Breast epithelium (tissue), 4 donors: ENCODE measurements at regions not wholly inside any gene's neighbourhood (a gene's known extent, or its start where the extent isn't known, plus 50 kb on each side); places are given as distances from the start of the nearest gene placed in this dataset.

Experiments used
- DNase-seq, 2 donors: peaks; one replicate each; pipeline ENCODE4 v3.0.0-alpha.2; 2019; ENCODE audit warnings: low spot score in 2 of 2
- H3K27ac ChIP-seq, 2 donors: fragments of 200-600 bp; sonication (generic) in 1 of 2; one replicate each; pipeline ENCODE4 v1.5.1; 2016 to 2019; ENCODE audit warnings: mild to moderate bottlenecking in 1 of 2
- H3K27me3 ChIP-seq, 2 donors: fragments of 200-600 bp; sonication (generic) in 1 of 2; one replicate each; pipeline versions ENCODE4 v1.5.1 to v1.6.0; 2017 to 2019; ENCODE audit warnings: control low read depth in 1 of 2, mild to moderate bottlenecking in 1 of 2
- H3K36me3 ChIP-seq: fragments of 200-600 bp; one replicate; pipeline ENCODE4 v1.5.1; 2019
- H3K4me1 ChIP-seq, 2 donors: fragments of 200-600 bp; sonication (generic); one replicate each; pipeline ENCODE4 v1.5.1; 2016 to 2019; ENCODE audit warnings: control low read depth in 1 of 2
- H3K4me3 ChIP-seq, 3 donors: fragments of 200-600 bp; sonication (generic); 1 replicate in 2 of 3; 2 replicates in 1 of 3; pipeline ENCODE4 v1.5.1; 2016 to 2019; ENCODE audit warnings: mild to moderate bottlenecking in 3 of 3, moderate library complexity in 2 of 3
- H3K9me3 ChIP-seq, 2 donors: fragments of 200-600 bp; sonication (generic) in 1 of 2; one replicate each; pipeline ENCODE4 v1.5.1; 2016 to 2019; ENCODE audit warnings: control low read depth in 1 of 2
- POLR2A ChIP-seq: fragments of 450-650 bp; IDR thresholded peaks from one replicate; pipeline ENCODE4 v1.6.1; 2016; ENCODE audit warnings: antibody characterized with exemption, mild to moderate bottlenecking, moderate library complexity
- POLR2AphosphoS5 ChIP-seq, 3 donors: sonication (generic); formaldehyde crosslinking; IDR thresholded peaks; one replicate each; pipeline ENCODE4 v1.6.1; 2017; ENCODE audit warnings: antibody characterized with exemption in 3 of 3
- intact Hi-C: fragments of 100-400 bp; cut with DNase I; formaldehyde crosslinking; loops from one replicate; pipeline ENCODE4 v1.15.1; 2023; ENCODE audit warnings: low total_unique reads
- TF ChIP-seq, protein P1 (sequence below), 3 donors: fragments of 450-650 bp; IDR thresholded peaks; one replicate each; pipeline ENCODE4 v1.5.1; 2016 to 2017; ENCODE audit warnings: antibody characterized with exemption in 3 of 3, mild to moderate bottlenecking in 3 of 3, moderate library complexity in 3 of 3

DNA sequence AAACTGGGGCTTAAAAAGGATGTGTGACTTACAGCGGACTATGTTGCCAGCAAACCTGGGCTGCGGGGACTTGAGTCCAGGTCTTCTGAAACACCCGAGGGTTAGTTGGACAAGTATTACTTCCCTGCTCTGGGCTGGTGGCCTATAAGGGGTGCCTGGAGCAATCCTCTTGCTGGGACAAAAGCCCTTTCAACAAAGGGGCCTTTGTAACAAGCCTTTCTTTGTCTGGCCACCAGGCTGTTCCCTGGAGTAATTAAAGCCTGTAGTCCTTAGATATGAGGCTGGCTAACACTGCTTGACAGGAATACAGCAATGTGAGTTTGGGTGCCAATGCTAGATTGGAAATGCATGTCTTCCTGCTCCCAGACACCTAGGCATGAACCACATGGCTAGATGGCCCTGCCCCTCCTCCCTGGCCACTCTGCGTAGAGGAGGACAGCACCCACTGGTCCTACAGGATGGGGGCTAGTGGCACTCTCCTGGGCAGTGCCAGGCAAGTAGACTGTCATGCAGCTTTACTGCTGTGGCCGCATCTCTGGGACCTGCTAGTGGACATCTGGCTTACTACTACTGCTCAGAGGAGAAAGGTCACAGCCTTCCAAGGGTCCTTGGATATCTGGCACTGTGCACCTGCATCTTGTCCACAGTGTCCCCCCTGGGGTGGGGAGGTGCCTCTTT lies 343.1 kb downstream of the ZSWIM6 start:
- Histone ChIP-seq H3K27me3 (no peaks in the 10 kb centered on the region), H3K9me3 (no peaks in the 10 kb centered on the region), H3K4me1 (no peaks in the 10 kb centered on the region), H3K4me3 (no peak overlapping the region), H3K36me3 (no peaks in the 10 kb centered on the region), H3K27ac (no peak overlapping the region)
- no peak for TF ChIP-seq POLR2A
- no peak for TF ChIP-seq POLR2AphosphoS5 (IDR thresholded peaks at IDR 0.05)
- TF ChIP-seq, protein P1, sequence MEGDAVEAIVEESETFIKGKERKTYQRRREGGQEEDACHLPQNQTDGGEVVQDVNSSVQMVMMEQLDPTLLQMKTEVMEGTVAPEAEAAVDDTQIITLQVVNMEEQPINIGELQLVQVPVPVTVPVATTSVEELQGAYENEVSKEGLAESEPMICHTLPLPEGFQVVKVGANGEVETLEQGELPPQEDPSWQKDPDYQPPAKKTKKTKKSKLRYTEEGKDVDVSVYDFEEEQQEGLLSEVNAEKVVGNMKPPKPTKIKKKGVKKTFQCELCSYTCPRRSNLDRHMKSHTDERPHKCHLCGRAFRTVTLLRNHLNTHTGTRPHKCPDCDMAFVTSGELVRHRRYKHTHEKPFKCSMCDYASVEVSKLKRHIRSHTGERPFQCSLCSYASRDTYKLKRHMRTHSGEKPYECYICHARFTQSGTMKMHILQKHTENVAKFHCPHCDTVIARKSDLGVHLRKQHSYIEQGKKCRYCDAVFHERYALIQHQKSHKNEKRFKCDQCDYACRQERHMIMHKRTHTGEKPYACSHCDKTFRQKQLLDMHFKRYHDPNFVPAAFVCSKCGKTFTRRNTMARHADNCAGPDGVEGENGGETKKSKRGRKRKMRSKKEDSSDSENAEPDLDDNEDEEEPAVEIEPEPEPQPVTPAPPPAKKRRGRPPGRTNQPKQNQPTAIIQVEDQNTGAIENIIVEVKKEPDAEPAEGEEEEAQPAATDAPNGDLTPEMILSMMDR (IDR thresholded peaks at IDR 0.05) = no peak
- intact Hi-C loops = no loop called here
- no peak for DNase-seq

DNA sequence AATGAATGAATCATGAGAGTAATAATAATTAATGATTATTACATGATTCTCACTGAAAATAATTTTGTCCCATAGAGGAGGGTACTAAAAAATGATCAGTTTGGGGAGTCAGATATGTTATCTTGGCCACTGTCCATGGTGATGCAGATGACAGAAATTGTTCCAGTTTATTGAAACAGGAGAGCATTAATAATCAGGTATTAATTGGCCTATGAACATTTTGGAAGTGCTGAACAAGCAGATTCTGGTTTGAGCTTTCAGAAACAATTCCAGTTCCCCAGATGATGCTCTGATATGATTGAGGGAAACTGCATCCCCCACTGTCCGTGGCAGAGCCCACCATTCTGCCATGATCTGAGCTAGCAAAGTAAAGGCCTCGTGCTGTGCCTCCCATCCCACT lies 345.2 kb downstream of the ZSWIM6 start:
- Histone ChIP-seq H3K4me3 (no peak overlapping the region), H3K4me1 (no peaks in the 10 kb centered on the region), H3K27ac (no peak overlapping the region), H3K27me3 (no peaks in the 10 kb centered on the region), H3K36me3 (no peaks in the 10 kb centered on the region), H3K9me3 (no peaks in the 10 kb centered on the region)
- intact Hi-C loops = no loop called here
- TF ChIP-seq, protein P1 (IDR thresholded peaks at IDR 0.05) = no peak
- no peak for TF ChIP-seq POLR2A
- no peak for TF ChIP-seq POLR2AphosphoS5 (IDR thresholded peaks at IDR 0.05)
- DNase-seq = no peak

- H3K27me3 ChIP-seq = no peaks in the 10 kb centered on the region
- H3K27ac ChIP-seq = no peak overlapping the region
- TF ChIP-seq, protein P1 (IDR thresholded peaks at IDR 0.05) = no peak
- TF ChIP-seq POLR2A = no peak
- no peak for TF ChIP-seq POLR2AphosphoS5 (IDR thresholded peaks at IDR 0.05)
- H3K4me3 ChIP-seq = no peak overlapping the region
- H3K9me3 ChIP-seq = no peaks in the 10 kb centered on the region
- H3K4me1 ChIP-seq = no peaks in the 10 kb centered on the region
- no peaks in the 10 kb centered on the region for H3K36me3 ChIP-seq
- no peak for DNase-seq
- intact Hi-C loops = no loop called here
Observed at GRCh38 chr5:61678966-61679365, 346.9 kb downstream of the ZSWIM6 start.

DNA sequence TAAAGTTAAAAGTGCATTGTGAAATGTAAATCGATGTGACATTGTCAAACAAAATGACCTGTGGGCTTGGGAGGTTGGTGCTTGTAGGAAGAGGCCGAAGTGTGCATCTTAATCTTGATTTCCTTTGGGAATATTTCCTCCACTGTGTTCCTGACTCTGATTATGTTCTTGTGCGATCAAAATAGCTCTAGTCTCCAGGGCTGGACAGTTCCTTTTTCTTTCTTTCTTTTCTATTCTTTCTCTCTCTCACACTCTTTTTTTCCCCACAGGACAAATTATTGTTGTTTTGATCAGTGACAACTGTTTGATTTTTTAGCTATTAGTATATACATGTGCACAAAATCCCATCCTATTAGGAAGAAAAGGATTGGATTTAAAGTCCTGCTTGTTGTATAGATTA lies 347.5 kb downstream of the ZSWIM6 start:
- no peak for DNase-seq
- no peak overlapping the region for H3K27ac ChIP-seq
- no peaks in the 10 kb centered on the region for H3K27me3 ChIP-seq
- no peak for TF ChIP-seq POLR2AphosphoS5 (IDR thresholded peaks at IDR 0.05)
- TF ChIP-seq, protein P1 (IDR thresholded peaks at IDR 0.05) = no peak
- no peak for TF ChIP-seq POLR2A
- no peaks in the 10 kb centered on the region for H3K36me3 ChIP-seq
- no peaks in the 10 kb centered on the region for H3K4me1 ChIP-seq
- H3K4me3 ChIP-seq = no peak overlapping the region
- no peaks in the 10 kb centered on the region for H3K9me3 ChIP-seq
- intact Hi-C loops = no loop called here

DNA sequence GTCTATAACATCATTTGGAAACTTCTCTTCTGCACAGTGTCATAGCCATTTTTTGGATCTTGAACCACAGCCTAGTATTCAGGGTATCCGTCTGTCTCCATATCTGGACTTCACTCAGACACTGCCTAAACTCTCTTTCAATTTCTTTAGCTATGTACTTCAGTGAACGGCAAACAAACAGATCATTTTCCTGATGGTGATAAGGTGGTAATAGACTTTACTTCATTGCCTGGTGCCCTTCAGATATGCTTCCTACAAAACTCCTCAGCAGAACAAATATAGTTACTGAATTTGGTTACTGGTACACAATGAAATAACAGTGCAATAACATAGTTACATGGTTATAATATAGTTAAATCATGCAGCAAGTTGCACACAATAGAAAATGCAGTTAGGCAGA lies 348.2 kb downstream of the ZSWIM6 start:
- no peak for TF ChIP-seq POLR2A
- TF ChIP-seq, protein P1 (IDR thresholded peaks at IDR 0.05) = no peak
- TF ChIP-seq POLR2AphosphoS5 (IDR thresholded peaks at IDR 0.05) = no peak
- no peak overlapping the region for H3K27ac ChIP-seq
- intact Hi-C loops = no loop called here

More for the DNA sequence above, 348.2 kb downstream of the ZSWIM6 start:
- H3K4me3 ChIP-seq = no peak overlapping the region
- no peak for DNase-seq
- no peaks in the 10 kb centered on the region for H3K9me3 ChIP-seq
- no peaks in the 10 kb centered on the region for H3K36me3 ChIP-seq
- no peaks in the 10 kb centered on the region for H3K27me3 ChIP-seq
- H3K4me1 ChIP-seq = no peaks in the 10 kb centered on the region
